ENCODE measurements at regions not wholly inside any gene's neighbourhood (a gene's known extent, or its start where the extent isn't known, plus 50 kb on each side); places are given as distances from the start of the nearest gene placed in this dataset.

- Histone ChIP-seq H2AFZ (ENCODE audit: low read length) (peak overlapping the region; percentile 23), H2AK5ac (ENCODE audit: low read depth, low read length) (no peak overlapping the region), H2BK15ac (ENCODE audit: low read length) (no peak overlapping the region), H2BK5ac (ENCODE audit: low read length) (no peak overlapping the region), H4K8ac (ENCODE audit: low read depth, low read length) (no peak overlapping the region), H3K27ac (replicated peaks; ENCODE audit: low read length) (no peak overlapping the region), H3K9me3 (replicated peaks in 1 of 2; ENCODE audit: control insufficient read depth in 2 of 2, insufficient read depth in 1 of 2, low read depth in 1 of 2, low read length in 2 of 2) (no peaks in the 10 kb centered on the region), H4K91ac (ENCODE audit: low read depth, low read length, poor library complexity) (no peak overlapping the region), H2BK120ac (ENCODE audit: low read depth, low read length) (no peak overlapping the region), H2BK12ac (ENCODE audit: low read length) (no peak overlapping the region), H3K36me3 (replicated peaks in 1 of 2; ENCODE audit: control insufficient read depth in 2 of 2, insufficient read depth in 2 of 2, low read length in 2 of 2) (no peaks in the 10 kb centered on the region), H3K79me1 (ENCODE audit: low read depth, low read length) (no peaks in the 10 kb centered on the region), H3K4me1 (ENCODE audit: control insufficient read depth in 2 of 2, insufficient read depth in 1 of 2, low read depth in 1 of 2, low read length in 2 of 2) (no peaks in the 10 kb centered on the region), H3K9ac (ENCODE audit: low read depth, low read length, poor library complexity) (peak overlapping the region; percentile 5), H3K4me3 (ENCODE audit: low read length in 2 of 2) (no peak overlapping the region), H3K4ac (ENCODE audit: low read length) (no peak overlapping the region), H3K27me3 (ENCODE audit: control insufficient read depth in 3 of 3, insufficient read depth in 3 of 3, low read depth in 1 of 3, low read length in 3 of 3) (no peaks in the 10 kb centered on the region), H3K18ac (ENCODE audit: low read length) (no peak overlapping the region), H3K14ac (ENCODE audit: low read length) (no peak overlapping the region), H3K4me2 (ENCODE audit: insufficient read depth, low read length, poor library complexity, severe bottlenecking) (no peak overlapping the region), H3K23ac (ENCODE audit: low read depth, low read length, poor library complexity) (no peak overlapping the region)
- no CpG with 5 or more reads among the region's 3 CpGs for WGBS, 2 donors (ENCODE audit: extremely low coverage in 2 of 2, insufficient read length in 2 of 2, insufficient replicate concordance in 1 of 2)
- DNase-seq (ENCODE audit: low spot score): no peak
Observed at GRCh38 chr4:79492148-79492547, 84.1 kb upstream of the GK2 start.

- Histone ChIP-seq H3K4ac (ENCODE audit: low read length) (no peak overlapping the region), H3K14ac (ENCODE audit: low read length) (no peak overlapping the region), H2BK5ac (ENCODE audit: low read length) (no peak overlapping the region), H4K91ac (ENCODE audit: low read depth, low read length, poor library complexity) (no peak overlapping the region), H3K79me1 (ENCODE audit: low read depth, low read length) (no peaks in the 10 kb centered on the region), H3K4me2 (ENCODE audit: insufficient read depth, low read length, poor library complexity, severe bottlenecking) (no peak overlapping the region), H3K27me3 (ENCODE audit: control insufficient read depth in 3 of 3, insufficient read depth in 3 of 3, low read depth in 1 of 3, low read length in 3 of 3) (no peaks in the 10 kb centered on the region), H3K18ac (ENCODE audit: low read length) (no peak overlapping the region), H3K36me3 (replicated peaks in 1 of 2; ENCODE audit: control insufficient read depth in 2 of 2, insufficient read depth in 2 of 2, low read length in 2 of 2) (no peaks in the 10 kb centered on the region), H2BK15ac (ENCODE audit: low read length) (no peak overlapping the region), H2BK120ac (ENCODE audit: low read depth, low read length) (no peak overlapping the region), H3K27ac (replicated peaks; ENCODE audit: low read length) (no peak overlapping the region), H3K4me1 (ENCODE audit: control insufficient read depth in 2 of 2, insufficient read depth in 1 of 2, low read depth in 1 of 2, low read length in 2 of 2) (no peaks in the 10 kb centered on the region), H3K9me3 (replicated peaks in 1 of 2; ENCODE audit: control insufficient read depth in 2 of 2, insufficient read depth in 1 of 2, low read depth in 1 of 2, low read length in 2 of 2) (no peaks in the 10 kb centered on the region), H3K9ac (ENCODE audit: low read depth, low read length, poor library complexity) (no peak overlapping the region), H4K8ac (ENCODE audit: low read depth, low read length) (no peak overlapping the region), H2BK12ac (ENCODE audit: low read length) (no peak overlapping the region), H2AK5ac (ENCODE audit: low read depth, low read length) (no peak overlapping the region), H3K4me3 (ENCODE audit: low read length in 2 of 2) (no peak overlapping the region), H3K23ac (ENCODE audit: low read depth, low read length, poor library complexity) (no peak overlapping the region), H2AFZ (ENCODE audit: low read length) (no peak overlapping the region)
- DNase-seq (ENCODE audit: low spot score): no peak
- WGBS, 2 donors (ENCODE audit: extremely low coverage in 2 of 2, insufficient read length in 2 of 2, insufficient replicate concordance in 1 of 2): no CpG with 5 or more reads among the region's 2 CpGs
Observed at GRCh38 chr4:79489506-79489905, 81.5 kb upstream of the GK2 start.

- Histone ChIP-seq H2BK5ac (ENCODE audit: low read length) (no peak overlapping the region), H3K27ac (replicated peaks; ENCODE audit: low read length) (no peak overlapping the region), H3K4me1 (ENCODE audit: control insufficient read depth in 2 of 2, insufficient read depth in 1 of 2, low read depth in 1 of 2, low read length in 2 of 2) (no peaks in the 10 kb centered on the region), H3K4me2 (ENCODE audit: insufficient read depth, low read length, poor library complexity, severe bottlenecking) (no peak overlapping the region), H2BK15ac (ENCODE audit: low read length) (no peak overlapping the region), H3K4me3 (ENCODE audit: low read length in 2 of 2) (no peak overlapping the region), H2AFZ (ENCODE audit: low read length) (no peak overlapping the region), H2BK120ac (ENCODE audit: low read depth, low read length) (no peak overlapping the region), H2BK12ac (ENCODE audit: low read length) (no peak overlapping the region), H3K79me1 (ENCODE audit: low read depth, low read length) (no peaks in the 10 kb centered on the region), H3K18ac (ENCODE audit: low read length) (no peak overlapping the region), H3K9ac (ENCODE audit: low read depth, low read length, poor library complexity) (no peak overlapping the region), H3K36me3 (replicated peaks in 1 of 2; ENCODE audit: control insufficient read depth in 2 of 2, insufficient read depth in 2 of 2, low read length in 2 of 2) (no peaks in the 10 kb centered on the region), H3K4ac (ENCODE audit: low read length) (no peak overlapping the region), H2AK5ac (ENCODE audit: low read depth, low read length) (no peak overlapping the region), H3K9me3 (replicated peaks in 1 of 2; ENCODE audit: control insufficient read depth in 2 of 2, insufficient read depth in 1 of 2, low read depth in 1 of 2, low read length in 2 of 2) (no peaks in the 10 kb centered on the region), H3K14ac (ENCODE audit: low read length) (no peak overlapping the region), H4K8ac (ENCODE audit: low read depth, low read length) (no peak overlapping the region), H3K23ac (ENCODE audit: low read depth, low read length, poor library complexity) (no peak overlapping the region), H4K91ac (ENCODE audit: low read depth, low read length, poor library complexity) (no peak overlapping the region), H3K27me3 (ENCODE audit: control insufficient read depth in 3 of 3, insufficient read depth in 3 of 3, low read depth in 1 of 3, low read length in 3 of 3) (no peaks in the 10 kb centered on the region)
- DNase-seq (ENCODE audit: low spot score): no peak
- no CpG with 5 or more reads among the region's 2 CpGs for WGBS, 2 donors (ENCODE audit: extremely low coverage in 2 of 2, insufficient read length in 2 of 2, insufficient replicate concordance in 1 of 2)
Observed at GRCh38 chr4:79476196-79476595, 68.2 kb upstream of the GK2 start.

- Histone ChIP-seq H3K4me2 (ENCODE audit: insufficient read depth, low read length, poor library complexity, severe bottlenecking) (no peak overlapping the region), H3K14ac (ENCODE audit: low read length) (no peak overlapping the region), H2AK5ac (ENCODE audit: low read depth, low read length) (no peak overlapping the region), H3K27ac (replicated peaks; ENCODE audit: low read length) (no peak overlapping the region), H4K91ac (ENCODE audit: low read depth, low read length, poor library complexity) (no peak overlapping the region), H2BK5ac (ENCODE audit: low read length) (no peak overlapping the region), H3K9ac (ENCODE audit: low read depth, low read length, poor library complexity) (no peak overlapping the region), H2AFZ (ENCODE audit: low read length) (no peak overlapping the region), H3K4ac (ENCODE audit: low read length) (no peak overlapping the region), H3K23ac (ENCODE audit: low read depth, low read length, poor library complexity) (no peak overlapping the region), H4K8ac (ENCODE audit: low read depth, low read length) (no peak overlapping the region), H2BK120ac (ENCODE audit: low read depth, low read length) (no peak overlapping the region), H2BK15ac (ENCODE audit: low read length) (no peak overlapping the region), H3K4me1 (ENCODE audit: control insufficient read depth in 2 of 2, insufficient read depth in 1 of 2, low read depth in 1 of 2, low read length in 2 of 2) (no peaks in the 10 kb centered on the region), H3K9me3 (replicated peaks in 1 of 2; ENCODE audit: control insufficient read depth in 2 of 2, insufficient read depth in 1 of 2, low read depth in 1 of 2, low read length in 2 of 2) (no peaks in the 10 kb centered on the region), H3K79me1 (ENCODE audit: low read depth, low read length) (no peaks in the 10 kb centered on the region), H3K4me3 (ENCODE audit: low read length in 2 of 2) (no peak overlapping the region), H3K36me3 (replicated peaks in 1 of 2; ENCODE audit: control insufficient read depth in 2 of 2, insufficient read depth in 2 of 2, low read length in 2 of 2) (no peaks in the 10 kb centered on the region), H2BK12ac (ENCODE audit: low read length) (no peak overlapping the region), H3K18ac (ENCODE audit: low read length) (no peak overlapping the region), H3K27me3 (ENCODE audit: control insufficient read depth in 3 of 3, insufficient read depth in 3 of 3, low read depth in 1 of 3, low read length in 3 of 3) (no peaks in the 10 kb centered on the region)
- WGBS, 2 donors (ENCODE audit: extremely low coverage in 2 of 2, insufficient read length in 2 of 2, insufficient replicate concordance in 1 of 2): no CpG with 5 or more reads among the region's 3 CpGs
- DNase-seq (ENCODE audit: low spot score): no peak
Observed at GRCh38 chr4:79473439-79473724, 65.4 kb upstream of the GK2 start.
